ENCODE measurements at regions not wholly inside any gene's neighbourhood (a gene's known extent, or its start where the extent isn't known, plus 50 kb on each side); places are given as distances from the start of the nearest gene placed in this dataset.

GRCh38 chr4:112069110-112069509 lies 76.1 kb upstream of the FAM241A start:
- TF ChIP-seq POLR2A (IDR thresholded peaks at IDR 0.05; ENCODE audit: low read length), result no peak
- no peak for TF ChIP-seq GATA1 (IDR thresholded peaks at IDR 0.05; ENCODE audit: low read depth, low read length)
